ENCODE measurements at regions not wholly inside any gene's neighbourhood (a gene's known extent, or its start where the extent isn't known, plus 50 kb on each side); places are given as distances from the start of the nearest gene placed in this dataset.

DNA sequence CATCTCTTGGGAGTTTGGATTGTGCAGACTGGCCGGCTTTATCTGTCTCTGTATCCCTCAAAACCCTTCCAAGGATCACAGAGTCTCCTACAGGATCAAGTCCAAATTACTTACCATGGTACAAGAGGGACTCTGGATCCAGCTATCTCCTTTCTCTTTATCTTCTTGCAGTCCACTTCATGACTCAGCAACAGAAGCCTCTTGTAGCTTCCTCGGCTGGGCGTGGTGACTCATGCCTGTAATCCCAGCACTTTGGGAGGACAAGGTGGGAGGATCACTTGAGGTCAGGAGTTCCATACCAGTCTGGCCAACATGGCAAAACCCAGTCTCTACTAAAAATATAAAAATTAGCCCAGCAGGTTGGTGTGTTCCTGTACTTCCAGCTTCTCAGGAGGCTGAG is 189.7 kb downstream of the BCAT1 start:
- Histone ChIP-seq H3K4me1 (ENCODE audit: insufficient read depth) (peaks cover 26% of the 10 kb centered on the region), H3K27ac (peak overlapping the region; percentile 55)
- WGBS (ENCODE audit: low lambda C conversion rate, missing lambda C conversion rate): 75% methylated on average over 3 of the region's 3 CpGs

DNA sequence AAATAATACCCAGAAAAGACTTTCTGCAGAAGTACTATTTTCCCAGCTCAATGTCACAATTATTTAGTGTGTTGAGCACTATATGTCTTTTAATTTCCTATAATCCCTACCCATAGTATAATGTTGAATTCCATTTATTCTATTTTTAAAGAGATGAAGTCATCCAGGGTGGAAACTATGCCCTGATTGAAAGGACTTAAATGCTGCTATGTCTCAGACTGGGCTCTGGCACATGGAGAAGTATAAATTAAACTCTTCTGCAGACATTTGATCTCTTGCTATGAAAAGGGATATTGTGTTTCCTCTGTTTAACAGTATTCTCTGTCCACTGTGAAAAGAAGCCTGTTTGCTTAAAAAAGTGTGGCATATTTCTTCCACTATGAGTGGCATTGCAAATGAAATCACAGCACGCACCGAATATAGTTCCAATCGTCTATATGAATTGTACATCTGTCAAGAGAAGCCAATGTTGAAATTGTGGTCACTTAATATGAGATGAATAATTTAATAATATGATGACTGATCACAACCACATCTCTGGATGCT is 192.3 kb downstream of the BCAT1 start:
- DNase-seq (ENCODE audit: low spot score): no peak
- TF ChIP-seq EZH2 (IDR thresholded peaks at IDR 0.05; ENCODE audit: borderline replicate concordance) (no peak), CTCF (IDR thresholded peaks at IDR 0.05; ENCODE audit: poor library complexity) (no peak)
- Histone ChIP-seq H4K20me1 (ENCODE audit: insufficient read depth, poor library complexity, severe bottlenecking) (no peaks in the 10 kb centered on the region), H3K4me1 (ENCODE audit: insufficient read depth) (peaks cover 26% of the 10 kb centered on the region), H3K4me3 (no peak overlapping the region), H3K79me2 (no peaks in the 10 kb centered on the region), H3K27ac (peak overlapping the region; percentile 1), H3K36me3 (replicated peaks; ENCODE audit: insufficient read depth, low read depth) (no peaks in the 10 kb centered on the region), H2AFZ (no peak overlapping the region), H3K27me3 (no peaks in the 10 kb centered on the region), H3K4me2 (no peak overlapping the region), H3K9me2 (replicated peaks; ENCODE audit: insufficient read depth) (no peaks in the 10 kb centered on the region), H3K9me3 (ENCODE audit: low read depth) (no peaks in the 10 kb centered on the region)
- WGBS (ENCODE audit: low lambda C conversion rate, missing lambda C conversion rate): 95% methylated on average over 3 of the region's 3 CpGs

More for the DNA sequence above, 189.7 kb downstream of the BCAT1 start:
- Histone ChIP-seq H4K20me1 (ENCODE audit: insufficient read depth, poor library complexity, severe bottlenecking) (no peaks in the 10 kb centered on the region), H2AFZ (no peak overlapping the region), H3K9me2 (replicated peaks; ENCODE audit: insufficient read depth) (no peaks in the 10 kb centered on the region), H3K4me2 (no peak overlapping the region), H3K79me2 (no peaks in the 10 kb centered on the region), H3K9me3 (ENCODE audit: low read depth) (no peaks in the 10 kb centered on the region), H3K36me3 (replicated peaks; ENCODE audit: insufficient read depth, low read depth) (no peaks in the 10 kb centered on the region), H3K27me3 (no peaks in the 10 kb centered on the region), H3K4me3 (no peak overlapping the region)
- peak; percentile 54 for DNase-seq (ENCODE audit: low spot score)
- no peak for TF ChIP-seq EZH2 (IDR thresholded peaks at IDR 0.05; ENCODE audit: borderline replicate concordance)
- TF ChIP-seq CTCF (IDR thresholded peaks at IDR 0.05; ENCODE audit: poor library complexity): no peak
- no peak for TF ChIP-seq EZH2phosphoT487 (IDR thresholded peaks at IDR 0.05; ENCODE audit: low read depth, severe bottlenecking, unreplicated experiment)

DNA sequence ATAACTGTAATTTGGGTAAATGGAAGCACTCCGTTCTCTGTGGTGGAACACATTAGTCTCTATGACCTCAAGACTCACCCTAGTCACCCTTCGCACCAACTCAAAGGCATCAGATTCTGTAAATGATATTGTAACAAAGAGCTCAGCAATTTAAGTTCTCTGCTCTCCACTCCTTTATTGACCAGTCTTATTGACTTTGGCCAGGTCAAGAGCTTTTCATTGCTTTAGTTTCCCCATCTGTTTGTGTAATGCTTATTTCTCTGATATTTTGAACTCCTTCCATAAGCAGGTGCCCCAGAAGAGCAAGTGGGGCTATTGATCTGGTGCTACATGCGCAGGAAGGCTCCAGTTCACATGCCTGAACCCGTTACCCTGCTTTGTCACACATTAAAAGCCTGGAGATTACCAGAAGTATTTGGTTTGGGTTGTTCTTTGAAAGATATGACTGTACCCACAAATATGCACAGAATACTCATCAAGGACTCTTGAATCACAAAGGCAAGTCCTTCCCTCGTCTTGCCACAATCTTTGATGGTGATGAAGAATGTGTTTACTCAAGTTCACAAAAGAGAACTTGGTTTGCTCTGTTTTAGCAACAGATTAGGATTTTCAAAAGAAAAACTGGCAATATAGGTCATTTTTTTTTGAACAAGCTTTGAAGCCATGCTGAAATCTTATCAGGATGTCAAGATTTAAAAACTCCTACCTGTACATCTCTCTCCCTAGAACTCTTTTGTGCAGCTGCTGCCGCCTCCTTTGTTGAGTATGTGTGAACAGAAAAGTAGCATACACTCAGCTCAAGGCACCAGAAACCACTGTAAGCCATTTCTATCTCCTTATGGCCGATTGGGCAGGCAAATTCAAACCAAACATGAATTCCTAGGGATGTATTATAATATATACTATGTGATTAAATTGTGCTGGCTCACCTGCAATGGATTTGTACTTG is 193.9 kb downstream of the BCAT1 start:
- WGBS (ENCODE audit: low lambda C conversion rate, missing lambda C conversion rate): 53% methylated on average over 7 of the region's 7 CpGs
- DNase-seq (ENCODE audit: low spot score): no peak

More for the DNA sequence above, 193.9 kb downstream of the BCAT1 start:
- no peak for TF ChIP-seq CTCF (IDR thresholded peaks at IDR 0.05; ENCODE audit: poor library complexity)
- TF ChIP-seq EZH2phosphoT487 (IDR thresholded peaks at IDR 0.05; ENCODE audit: low read depth, severe bottlenecking, unreplicated experiment): no peak
- no peak for TF ChIP-seq EZH2 (IDR thresholded peaks at IDR 0.05; ENCODE audit: borderline replicate concordance)
- H3K79me2 ChIP-seq: no peaks in the 10 kb centered on the region
- no peak overlapping the region for H3K4me3 ChIP-seq
- H2AFZ ChIP-seq: no peak overlapping the region
- peaks cover 19% of the 10 kb centered on the region for H3K4me1 ChIP-seq (ENCODE audit: insufficient read depth)
- peak overlapping the region; percentile 22 for H3K4me2 ChIP-seq
- H4K20me1 ChIP-seq (ENCODE audit: insufficient read depth, poor library complexity, severe bottlenecking): no peaks in the 10 kb centered on the region
- no peaks in the 10 kb centered on the region for H3K9me3 ChIP-seq (ENCODE audit: low read depth)
- no peaks in the 10 kb centered on the region for H3K36me3 ChIP-seq (replicated peaks; ENCODE audit: insufficient read depth, low read depth)
- H3K27me3 ChIP-seq: no peaks in the 10 kb centered on the region
- no peaks in the 10 kb centered on the region for H3K9me2 ChIP-seq (replicated peaks; ENCODE audit: insufficient read depth)
- H3K27ac ChIP-seq: peak overlapping the region; percentile 49
